ENCODE measurements at regions not wholly inside any gene's neighbourhood (a gene's known extent, or its start where the extent isn't known, plus 50 kb on each side); places are given as distances from the start of the nearest gene placed in this dataset.

- no peak for TF ChIP-seq ZNF274 (IDR thresholded peaks at IDR 0.05; ENCODE audit: borderline replicate concordance, extremely low read depth, low read length)
- TF ChIP-seq JUN (IDR thresholded peaks at IDR 0.05; ENCODE audit: low read depth, low read length): no peak
- no peak for TF ChIP-seq SP4 (IDR thresholded peaks at IDR 0.05; ENCODE audit: low read length)
Observed at GRCh38 chr2:64312622-64313397, 141.2 kb upstream of the LGALSL start (continued).

Measured in H1 (cell line).